GM21447 (cell line): ENCODE measurements at regions not wholly inside any gene's neighbourhood (a gene's known extent, or its start where the extent isn't known, plus 50 kb on each side); places are given as distances from the start of the nearest gene placed in this dataset.

Experiments
- ATAC-seq: cut with Tn5 transposase; IDR thresholded peaks from one replicate; pipeline ENCODE4 v1.9.1; 2021; ENCODE audit not compliant: unreplicated experiment

DNA sequence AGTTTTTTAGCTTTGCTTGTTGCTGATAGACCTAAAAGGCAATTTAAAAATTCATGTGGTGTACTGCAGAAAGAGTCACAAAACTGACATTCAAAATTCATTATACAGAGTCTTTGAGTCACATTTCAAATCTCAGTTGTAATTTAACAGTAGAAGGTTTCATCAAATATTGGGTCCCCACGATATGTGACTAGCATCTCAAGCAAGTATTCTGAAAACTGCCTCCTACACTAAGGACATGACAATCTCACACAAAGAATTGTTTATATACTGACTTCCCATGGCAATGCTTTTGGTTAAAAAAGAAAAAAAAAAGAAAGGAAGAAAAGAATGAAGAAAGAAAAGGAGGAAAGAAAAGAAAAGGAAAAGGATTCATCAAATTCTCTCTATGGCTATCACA, 62.1 kb upstream of the CTSO start:
- no peak for ATAC-seq

DNA sequence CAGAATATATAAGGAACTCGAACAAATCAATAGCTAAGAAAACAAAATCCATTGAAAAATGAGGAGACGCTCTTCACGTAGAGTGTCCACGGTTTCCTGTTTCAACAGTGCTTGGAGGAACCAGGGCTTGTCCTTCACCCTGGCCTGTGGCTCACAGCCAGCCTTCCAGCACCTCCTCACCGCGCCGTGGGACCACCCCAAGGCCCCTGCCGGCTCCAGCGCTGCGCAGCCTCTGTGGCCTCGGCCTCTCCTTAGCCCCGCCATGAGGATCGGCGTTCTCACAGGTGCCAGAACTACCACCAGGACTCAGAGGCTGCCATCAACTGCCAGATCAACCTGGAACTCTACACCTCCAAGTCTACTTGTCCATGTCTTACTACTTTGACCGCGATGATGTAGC, 52.5 kb upstream of the CTSO start:
- no peak for ATAC-seq
